ENCODE measurements at regions not wholly inside any gene's neighbourhood (a gene's known extent, or its start where the extent isn't known, plus 50 kb on each side); places are given as distances from the start of the nearest gene placed in this dataset.

DNA sequence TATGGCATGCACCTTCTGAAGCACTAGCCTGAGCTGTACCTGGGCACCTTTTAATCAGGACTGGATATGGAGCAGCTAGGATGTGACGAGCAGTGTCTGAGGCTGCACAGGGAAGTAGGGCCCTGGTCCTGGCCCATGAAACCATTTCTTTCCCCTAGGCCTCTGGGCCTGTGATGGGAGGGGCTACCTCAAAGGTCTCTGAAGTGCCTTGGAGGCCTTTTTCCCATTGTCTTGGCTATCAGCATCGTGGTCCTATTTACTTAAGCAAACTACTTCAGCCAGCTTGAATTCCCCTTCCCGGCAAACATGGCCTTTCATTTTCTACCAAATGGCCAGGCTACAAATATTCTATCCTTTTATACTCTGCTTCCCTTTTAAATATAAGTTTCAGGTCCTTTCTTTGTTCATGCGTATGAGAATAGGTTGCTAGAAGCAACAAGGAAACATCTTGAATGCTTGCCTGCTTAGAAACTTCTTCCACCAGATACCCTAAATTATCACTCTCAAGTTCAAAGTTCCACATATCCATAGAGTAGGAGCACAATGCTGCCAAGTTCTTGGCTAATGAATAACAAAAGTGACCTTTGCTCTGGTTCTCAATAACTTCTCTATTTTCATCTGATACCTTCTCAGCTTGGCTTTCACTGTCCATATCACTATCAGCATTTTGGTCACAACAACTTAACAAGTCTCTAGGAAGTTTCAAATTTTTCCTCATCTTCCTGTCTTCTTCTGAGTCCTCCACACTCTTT is 673.1 kb downstream of the HTR1B start:
- no peaks in the 10 kb centered on the region for H3K4me1 ChIP-seq
- no peak overlapping the region for H3K4me3 ChIP-seq (ENCODE audit: low read depth, low read length)
- H3K36me3 ChIP-seq: no peaks in the 10 kb centered on the region
- H3K9me3 ChIP-seq: no peaks in the 10 kb centered on the region
- no peak for DNase-seq
- TF ChIP-seq, protein P1, sequence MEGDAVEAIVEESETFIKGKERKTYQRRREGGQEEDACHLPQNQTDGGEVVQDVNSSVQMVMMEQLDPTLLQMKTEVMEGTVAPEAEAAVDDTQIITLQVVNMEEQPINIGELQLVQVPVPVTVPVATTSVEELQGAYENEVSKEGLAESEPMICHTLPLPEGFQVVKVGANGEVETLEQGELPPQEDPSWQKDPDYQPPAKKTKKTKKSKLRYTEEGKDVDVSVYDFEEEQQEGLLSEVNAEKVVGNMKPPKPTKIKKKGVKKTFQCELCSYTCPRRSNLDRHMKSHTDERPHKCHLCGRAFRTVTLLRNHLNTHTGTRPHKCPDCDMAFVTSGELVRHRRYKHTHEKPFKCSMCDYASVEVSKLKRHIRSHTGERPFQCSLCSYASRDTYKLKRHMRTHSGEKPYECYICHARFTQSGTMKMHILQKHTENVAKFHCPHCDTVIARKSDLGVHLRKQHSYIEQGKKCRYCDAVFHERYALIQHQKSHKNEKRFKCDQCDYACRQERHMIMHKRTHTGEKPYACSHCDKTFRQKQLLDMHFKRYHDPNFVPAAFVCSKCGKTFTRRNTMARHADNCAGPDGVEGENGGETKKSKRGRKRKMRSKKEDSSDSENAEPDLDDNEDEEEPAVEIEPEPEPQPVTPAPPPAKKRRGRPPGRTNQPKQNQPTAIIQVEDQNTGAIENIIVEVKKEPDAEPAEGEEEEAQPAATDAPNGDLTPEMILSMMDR (IDR thresholded peaks at IDR 0.05; ENCODE audit: low read depth, low read length): no peak
- H3K27me3 ChIP-seq: no peaks in the 10 kb centered on the region

DNA sequence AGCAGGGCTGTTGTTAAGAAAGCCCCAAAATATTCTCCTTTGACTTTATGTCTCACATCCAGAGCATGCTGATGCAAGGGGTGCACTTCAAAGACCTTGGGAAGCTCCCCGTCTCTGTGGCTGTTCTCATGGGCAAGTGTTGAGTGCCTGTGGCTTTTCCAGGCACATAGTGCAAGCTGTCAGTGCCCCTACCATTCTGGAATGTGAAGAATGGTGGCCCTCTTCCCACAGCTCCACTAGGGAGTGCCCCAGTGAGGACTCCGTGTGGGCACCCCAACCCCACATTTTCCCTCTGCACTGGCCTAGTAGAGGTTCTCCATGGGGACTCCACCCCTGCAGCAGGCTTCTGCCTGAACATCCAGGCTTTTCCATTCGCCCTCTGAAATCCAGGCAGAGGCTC is 673.7 kb downstream of the HTR1B start:
- TF ChIP-seq, protein P1 (IDR thresholded peaks at IDR 0.05; ENCODE audit: low read depth, low read length): no peak

GRCh38 chr6:76788155-76788554 is 675.1 kb downstream of the HTR1B start:
- DNase-seq: no peak
- TF ChIP-seq, protein P1 (IDR thresholded peaks at IDR 0.05; ENCODE audit: low read depth, low read length): no peak
- no peaks in the 10 kb centered on the region for H3K9me3 ChIP-seq
- no peak overlapping the region for H3K4me3 ChIP-seq (ENCODE audit: low read depth, low read length)
- no peaks in the 10 kb centered on the region for H3K4me1 ChIP-seq
- no peaks in the 10 kb centered on the region for H3K36me3 ChIP-seq
- H3K27me3 ChIP-seq: no peaks in the 10 kb centered on the region

More for the DNA sequence above, 673.7 kb downstream of the HTR1B start:
- H3K4me1 ChIP-seq: no peaks in the 10 kb centered on the region
- no peak overlapping the region for H3K4me3 ChIP-seq (ENCODE audit: low read depth, low read length)
- no peaks in the 10 kb centered on the region for H3K36me3 ChIP-seq
- no peaks in the 10 kb centered on the region for H3K27me3 ChIP-seq
- no peak for DNase-seq
- H3K9me3 ChIP-seq: no peaks in the 10 kb centered on the region

DNA sequence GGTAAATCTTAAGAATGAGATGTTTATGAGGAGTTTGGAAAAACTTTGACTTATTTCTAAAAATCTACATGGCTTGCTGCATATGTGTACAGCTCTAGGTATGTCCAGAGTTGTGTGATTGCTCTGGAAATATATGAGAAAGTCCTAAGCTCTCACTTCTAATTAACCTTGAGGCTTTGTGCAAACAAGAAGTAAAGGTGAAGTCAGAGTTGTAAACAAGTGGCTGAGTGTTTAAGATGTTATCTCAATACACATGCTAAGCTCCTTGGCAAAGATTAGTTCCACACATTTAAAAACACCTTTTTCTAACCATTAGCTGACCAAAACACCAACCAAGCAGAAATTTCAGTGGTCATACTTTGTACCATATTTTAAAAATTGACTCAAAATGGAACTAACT is 684.2 kb downstream of the HTR1B start:
- no peaks in the 10 kb centered on the region for H3K4me1 ChIP-seq
- H3K36me3 ChIP-seq: no peaks in the 10 kb centered on the region
- H3K9me3 ChIP-seq: no peaks in the 10 kb centered on the region
- TF ChIP-seq, protein P1 (IDR thresholded peaks at IDR 0.05; ENCODE audit: low read depth, low read length): no peak
- H3K27me3 ChIP-seq: no peaks in the 10 kb centered on the region
- DNase-seq: no peak
- H3K4me3 ChIP-seq (ENCODE audit: low read depth, low read length): no peak overlapping the region

DNA sequence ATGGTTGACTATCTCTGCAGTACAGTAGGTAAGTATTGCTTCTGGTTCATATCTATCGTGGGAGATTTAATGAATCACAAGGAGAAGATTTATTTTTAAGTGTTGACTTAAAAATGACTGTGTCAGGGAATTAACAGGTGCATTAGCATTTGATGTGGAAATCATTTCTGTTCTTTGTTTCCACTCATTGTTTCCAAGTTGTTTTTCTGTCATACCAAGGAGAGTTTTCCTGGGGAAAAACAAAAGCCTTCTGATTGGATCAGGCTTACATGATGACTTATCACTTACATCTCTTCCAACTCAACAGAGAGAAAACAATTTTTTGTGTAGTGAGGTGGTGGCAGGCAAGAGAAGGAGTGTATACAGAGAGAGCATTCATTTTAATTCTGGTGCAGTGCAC is 686.4 kb downstream of the HTR1B start:
- H3K4me1 ChIP-seq: no peaks in the 10 kb centered on the region
- no peak for DNase-seq
- TF ChIP-seq, protein P1 (IDR thresholded peaks at IDR 0.05; ENCODE audit: low read depth, low read length): no peak
- no peaks in the 10 kb centered on the region for H3K9me3 ChIP-seq
- no peaks in the 10 kb centered on the region for H3K36me3 ChIP-seq
- H3K4me3 ChIP-seq (ENCODE audit: low read depth, low read length): no peak overlapping the region
- H3K27me3 ChIP-seq: no peaks in the 10 kb centered on the region

DNA sequence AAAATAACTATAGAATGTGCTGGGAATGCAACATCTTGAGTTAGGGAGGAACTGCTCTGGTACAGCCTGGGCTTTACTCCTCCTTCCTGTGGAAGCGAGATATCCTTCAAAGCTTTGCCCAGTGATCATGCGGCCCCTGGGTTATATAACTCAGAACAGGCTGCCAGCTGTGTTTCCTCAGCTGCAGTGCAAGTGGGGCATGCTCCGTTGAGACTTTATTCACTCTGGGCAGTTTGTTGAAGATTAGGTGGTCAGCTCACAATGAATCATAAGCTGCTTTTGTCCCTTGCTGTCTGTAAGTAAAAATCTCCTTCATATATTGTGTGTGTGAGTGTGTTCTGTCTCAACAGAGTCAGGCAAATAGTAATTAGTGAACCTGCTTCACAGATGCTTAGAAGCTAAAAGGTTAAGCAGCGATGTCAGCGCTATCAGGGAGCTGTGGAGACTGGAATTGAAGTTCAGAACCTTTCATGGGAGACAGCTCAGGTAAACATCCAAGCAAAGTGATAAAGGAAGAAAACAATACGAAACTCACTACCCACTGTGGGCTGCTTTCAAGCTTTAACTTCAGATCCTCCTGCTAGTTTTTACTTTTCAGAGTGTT is 688.4 kb downstream of the HTR1B start:
- H3K4me3 ChIP-seq (ENCODE audit: low read depth, low read length): no peak overlapping the region
- no peaks in the 10 kb centered on the region for H3K9me3 ChIP-seq
- TF ChIP-seq, protein P1 (IDR thresholded peaks at IDR 0.05; ENCODE audit: low read depth, low read length): no peak
- DNase-seq: no peak
- H3K36me3 ChIP-seq: no peaks in the 10 kb centered on the region
- no peaks in the 10 kb centered on the region for H3K4me1 ChIP-seq
- no peaks in the 10 kb centered on the region for H3K27me3 ChIP-seq

Measured in BE2C (cell line).